IPS DF 6.9 (cell line): ENCODE measurements at regions not wholly inside any gene's neighbourhood (a gene's known extent, or its start where the extent isn't known, plus 50 kb on each side); places are given as distances from the start of the nearest gene placed in this dataset.
"Not testable (repeated sequence)": the region's sequence is repeated elsewhere in the genome, so short reads cannot be mapped to it uniquely, and the experiment has no call there.

ENCODE experiments used
- DNase-seq: peaks from one replicate; pipeline ENCODE4 v3.0.0-alpha.2; 2013; ENCODE audit warnings: low read depth, low spot score
- H3K27ac ChIP-seq: one replicate; pipeline ENCODE4 v1.5.1; 2013; ENCODE audit warnings: low read length, control low read depth
- H3K27me3 ChIP-seq: 2 replicates; pipeline ENCODE4 v1.6.1; 2013; ENCODE audit warnings: mild to moderate bottlenecking, low read length; ENCODE audit not compliant: control insufficient read depth, insufficient read depth
- H3K36me3 ChIP-seq: 2 replicates; pipeline ENCODE4 v1.6.1; 2013; ENCODE audit warnings: low read length; ENCODE audit not compliant: control insufficient read depth, insufficient read depth
- H3K4me1 ChIP-seq: 2 replicates; pipeline ENCODE4 v1.6.1; 2013; ENCODE audit warnings: low read length; ENCODE audit not compliant: control insufficient read depth, insufficient read depth
- H3K4me3 ChIP-seq: 2 replicates; pipeline ENCODE4 v1.5.1; 2013; ENCODE audit warnings: mild to moderate bottlenecking, low read length
- H3K9me3 ChIP-seq: 2 replicates; pipeline ENCODE4 v1.6.1; 2013; ENCODE audit warnings: low read length, inconsistent platforms; ENCODE audit not compliant: control insufficient read depth, insufficient read depth
- WGBS: extraction: QIAGEN DNeasy Blood & Tissue Kit; methylation state at CpG from one replicate; pipeline ENCODE4 v1.1.7; 2013; ENCODE audit warnings: mixed read lengths, missing lambda C conversion rate; ENCODE audit not compliant: insufficient read length, insufficient coverage; 5-methylcytosine and 5-hydroxymethylcytosine counted together

DNA sequence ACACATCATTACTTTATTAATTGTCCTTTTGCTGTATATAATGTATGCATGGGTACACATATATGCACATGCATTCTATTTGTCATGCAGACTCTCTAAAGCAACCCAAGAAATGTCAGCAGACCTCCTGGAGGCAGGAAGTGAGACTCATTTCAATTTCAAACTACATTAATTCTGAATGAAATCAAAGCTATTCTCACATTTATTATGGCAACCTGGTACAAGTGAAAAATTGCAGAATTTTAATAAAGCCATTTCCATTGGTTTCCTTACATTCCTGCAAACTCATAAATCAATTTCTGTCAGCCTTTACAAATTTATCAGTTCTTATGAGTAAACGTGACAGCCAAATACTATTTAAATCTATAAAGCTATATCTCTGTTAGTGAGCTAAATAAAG lies 430.4 kb upstream of the NUDT12 start:
- H3K4me3 ChIP-seq, result no peak overlapping the region
- WGBS, result no CpG with 5 or more reads among the region's 1 CpG
- no peaks in the 10 kb centered on the region for H3K27me3 ChIP-seq
- H3K36me3 ChIP-seq, result no peaks in the 10 kb centered on the region
- H3K27ac ChIP-seq, result no peak overlapping the region
- H3K4me1 ChIP-seq, result no peaks in the 10 kb centered on the region
- no peak for DNase-seq
- H3K9me3 ChIP-seq, result no peaks in the 10 kb centered on the region

DNA sequence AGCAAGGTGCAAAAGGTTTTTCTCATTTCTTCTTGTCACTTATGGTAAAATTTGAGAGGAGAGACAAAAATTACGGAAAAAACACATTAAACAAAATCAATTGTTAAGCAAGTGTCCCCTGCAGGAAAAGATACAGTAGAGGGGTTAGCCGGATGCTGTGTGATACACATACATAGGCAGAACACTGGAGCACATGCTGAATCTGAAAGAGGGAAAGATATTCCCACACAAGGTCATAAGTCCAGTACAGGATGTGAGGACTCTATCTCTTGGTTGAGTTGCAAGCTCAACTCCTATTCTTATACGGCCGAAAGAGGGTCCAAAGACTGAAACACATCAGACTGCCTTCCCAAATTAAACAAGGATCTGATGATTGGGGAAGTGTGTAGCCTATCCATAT lies 427.5 kb upstream of the NUDT12 start:
- Histone ChIP-seq H3K27ac (no peak overlapping the region), H3K27me3 (no peaks in the 10 kb centered on the region), H3K36me3 (no peaks in the 10 kb centered on the region), H3K4me1 (no peaks in the 10 kb centered on the region), H3K9me3 (no peaks in the 10 kb centered on the region), H3K4me3 (no peak overlapping the region)
- no CpG with 5 or more reads among the region's 4 CpGs for WGBS
- DNase-seq, result no peak

DNA sequence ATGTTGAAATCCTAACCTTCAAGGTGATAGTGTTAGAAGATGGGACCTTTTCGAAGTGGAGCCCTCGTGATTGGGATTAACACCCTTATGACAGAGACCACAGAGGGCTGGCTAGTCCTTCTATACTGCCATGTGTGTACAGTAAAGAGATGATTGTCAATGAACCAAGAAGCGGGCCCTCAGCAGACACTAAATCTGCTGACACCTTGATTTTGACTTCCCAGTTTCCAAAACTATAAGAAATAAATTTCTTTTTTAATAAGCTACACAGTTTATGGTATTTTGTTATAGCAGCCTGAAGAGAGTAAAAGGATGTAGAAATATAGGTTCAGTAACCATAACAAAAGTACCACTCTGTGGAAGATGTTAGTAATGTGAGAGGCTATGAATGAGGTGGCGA lies 419.0 kb upstream of the NUDT12 start:
- Histone ChIP-seq H3K4me1 (no peaks in the 10 kb centered on the region), H3K4me3 (no peak overlapping the region), H3K27ac (no peak overlapping the region), H3K9me3 (no peaks in the 10 kb centered on the region), H3K27me3 (no peaks in the 10 kb centered on the region), H3K36me3 (no peaks in the 10 kb centered on the region)
- no peak for DNase-seq
- no CpG with 5 or more reads among the region's 4 CpGs for WGBS

DNA sequence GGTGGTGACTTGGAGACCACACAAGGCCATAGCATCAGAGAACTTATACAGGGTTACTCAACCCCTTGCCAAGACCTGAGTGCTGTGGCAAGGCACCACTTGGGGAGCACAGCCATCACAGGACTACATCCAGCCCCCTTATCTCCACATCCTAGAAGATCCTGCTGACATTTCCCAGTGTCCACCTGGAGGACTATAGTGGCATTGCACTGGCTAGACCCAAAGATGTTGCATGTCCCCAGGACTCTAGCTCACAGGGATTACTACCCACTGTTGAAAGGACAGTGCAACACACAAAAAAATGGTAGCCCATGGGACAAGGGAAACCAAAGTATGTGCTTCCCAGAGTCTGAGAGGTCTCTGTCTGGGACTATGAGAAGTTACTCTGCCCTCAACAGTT lies 411.1 kb upstream of the NUDT12 start:
- no peak for DNase-seq
- Histone ChIP-seq H3K27me3 (no peaks in the 10 kb centered on the region), H3K9me3 (no peaks in the 10 kb centered on the region), H3K4me1 (no peaks in the 10 kb centered on the region), H3K27ac (no peak overlapping the region), H3K36me3 (no peaks in the 10 kb centered on the region), H3K4me3 (no peak overlapping the region)

DNA sequence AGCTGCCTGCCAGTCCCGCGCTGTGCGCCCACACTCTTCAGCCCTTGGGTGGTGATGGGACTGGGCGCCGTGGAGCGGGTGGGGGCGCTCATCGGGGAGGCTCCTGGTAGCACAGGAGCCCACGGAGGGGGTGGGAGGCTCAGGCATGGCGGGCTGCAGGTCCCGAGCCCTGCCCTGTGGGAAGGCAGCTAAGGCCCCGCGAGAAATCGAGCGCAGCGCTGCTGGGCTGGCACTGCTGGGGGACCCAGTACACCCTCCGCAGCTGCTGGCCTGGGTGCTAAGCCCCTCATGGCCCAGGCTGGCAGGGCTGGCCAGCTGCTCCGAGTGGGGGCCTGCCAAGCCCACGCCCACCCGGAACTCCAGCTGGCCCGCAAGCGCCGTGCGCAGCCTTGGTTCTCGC lies 403.7 kb upstream of the NUDT12 start:
- H3K4me3 ChIP-seq, H3K27ac ChIP-seq, H3K4me1 ChIP-seq, DNase-seq, H3K36me3 ChIP-seq, H3K27me3 ChIP-seq, H3K9me3 ChIP-seq: not testable (repeated sequence)
- no CpG with 5 or more reads among the region's 25 CpGs for WGBS

DNA sequence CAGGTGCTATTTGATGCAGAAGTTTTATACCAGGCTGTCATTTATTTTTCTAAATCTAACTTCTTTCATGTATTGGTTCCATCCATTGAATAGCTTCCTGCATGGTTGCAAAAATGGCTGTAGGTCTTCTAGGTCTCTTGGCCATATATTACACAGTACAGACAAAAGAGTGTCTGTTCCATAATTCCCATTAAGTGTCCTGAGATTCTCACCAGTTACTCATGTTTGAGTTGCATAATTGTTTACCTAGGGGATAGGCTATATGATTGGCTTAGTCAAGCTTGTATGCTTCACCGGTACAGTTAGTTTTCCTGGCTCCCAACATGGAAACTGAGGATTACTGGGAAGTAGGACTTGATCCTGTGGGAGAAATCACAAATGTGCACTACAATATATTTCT lies 399.4 kb upstream of the NUDT12 start:
- Histone ChIP-seq H3K27me3 (no peaks in the 10 kb centered on the region), H3K4me1 (no peaks in the 10 kb centered on the region), H3K36me3 (no peaks in the 10 kb centered on the region), H3K4me3 (no peak overlapping the region), H3K27ac (no peak overlapping the region), H3K9me3 (no peaks in the 10 kb centered on the region)
- no CpG with 5 or more reads among the region's 1 CpG for WGBS
- DNase-seq, result no peak

DNA sequence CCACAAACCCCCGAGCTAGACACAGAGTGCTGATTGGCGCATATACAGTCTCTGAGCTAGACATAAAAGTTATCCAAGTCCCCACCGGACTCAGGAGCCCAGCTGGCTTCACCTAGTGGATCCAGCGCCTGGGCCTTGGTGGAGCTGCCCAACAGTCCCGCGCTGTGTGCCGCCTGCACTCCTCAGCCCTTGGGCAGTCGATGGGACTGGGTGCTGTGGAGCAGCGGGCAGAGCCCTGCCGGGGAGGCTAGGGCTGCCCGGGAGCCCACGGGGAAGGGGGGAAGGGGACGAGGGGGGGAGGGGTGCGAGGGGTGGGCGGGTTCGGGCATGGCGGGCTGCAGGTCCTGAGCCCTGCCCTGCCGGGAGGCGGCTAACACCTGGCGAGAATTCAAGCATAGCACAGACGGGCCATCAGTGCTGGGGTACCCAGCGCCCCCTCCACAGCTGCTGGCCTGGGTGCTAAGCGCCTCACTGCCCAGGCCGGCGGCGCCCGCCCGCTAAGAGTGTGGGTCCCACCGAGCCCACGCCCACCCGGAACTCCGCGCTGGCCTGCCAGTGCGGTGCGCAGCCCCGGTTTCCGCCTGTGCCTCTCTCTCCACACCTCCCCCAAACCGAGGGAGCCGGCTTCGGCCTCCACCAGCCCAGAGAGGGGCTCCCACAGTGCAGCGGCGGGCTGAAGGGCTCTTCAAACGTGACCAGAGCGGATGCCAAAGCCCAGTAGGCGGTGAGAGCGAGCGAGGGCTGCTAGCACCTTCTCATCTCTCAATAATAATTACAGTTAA lies 391.2 kb upstream of the NUDT12 start:
- no peaks in the 10 kb centered on the region for H3K4me1 ChIP-seq
- no peak for DNase-seq
- no peaks in the 10 kb centered on the region for H3K27me3 ChIP-seq
- no CpG with 5 or more reads among the region's 47 CpGs for WGBS
- H3K36me3 ChIP-seq, result no peaks in the 10 kb centered on the region
- H3K9me3 ChIP-seq, result no peaks in the 10 kb centered on the region; the same call in 1 of the 2 replicates
- no peak overlapping the region for H3K27ac ChIP-seq
- H3K4me3 ChIP-seq, result no peak overlapping the region

DNA sequence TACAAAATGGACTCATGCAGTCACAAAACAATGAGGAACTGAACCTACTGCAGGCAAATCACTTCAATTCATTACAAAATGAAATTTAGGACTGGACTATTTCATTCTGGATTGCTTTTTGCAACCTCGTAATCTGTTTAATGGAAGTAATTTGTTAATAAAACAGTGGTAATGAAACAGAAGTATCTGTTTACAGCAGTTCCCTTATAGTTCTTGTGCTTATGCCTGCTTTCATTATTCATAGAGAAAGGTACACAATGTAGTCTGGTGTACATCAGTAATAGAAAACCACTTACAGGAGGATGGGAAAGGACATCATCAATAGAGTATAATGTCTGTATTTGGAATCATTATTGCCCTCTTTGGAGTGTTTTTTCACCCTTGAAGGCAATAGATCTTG lies 389.2 kb upstream of the NUDT12 start:
- no peak overlapping the region for H3K4me3 ChIP-seq
- no peaks in the 10 kb centered on the region for H3K4me1 ChIP-seq
- no peaks in the 10 kb centered on the region for H3K36me3 ChIP-seq
- WGBS, result no CpG with 5 or more reads among the region's 1 CpG
- H3K27me3 ChIP-seq, result no peaks in the 10 kb centered on the region
- no peak for DNase-seq
- H3K27ac ChIP-seq, result no peak overlapping the region
- H3K9me3 ChIP-seq, result no peaks in the 10 kb centered on the region; the same call in 1 of the 2 replicates

DNA sequence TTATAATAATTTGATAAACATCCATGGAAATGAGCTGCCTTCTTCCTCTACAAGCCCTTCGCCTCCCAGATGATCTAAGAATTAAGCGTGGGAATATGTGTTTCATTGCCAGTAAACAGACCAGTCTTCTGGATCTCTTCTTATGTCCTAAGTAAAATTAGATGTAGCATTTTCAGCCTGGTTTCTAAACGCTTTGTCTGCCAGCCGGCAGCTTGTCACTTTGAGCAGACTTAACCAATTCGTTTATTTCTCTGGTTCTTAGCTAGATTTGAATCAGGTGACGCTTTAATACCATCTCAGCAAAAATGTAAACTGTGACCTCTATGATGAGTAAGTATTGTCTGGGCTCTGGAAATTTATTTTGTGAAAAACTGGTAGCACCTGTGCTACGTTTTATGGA lies 380.6 kb upstream of the NUDT12 start:
- WGBS, result no CpG with 5 or more reads among the region's 7 CpGs
- H3K27ac ChIP-seq, result no peak overlapping the region
- H3K4me1 ChIP-seq, result no peaks in the 10 kb centered on the region
- DNase-seq, result no peak
- no peak overlapping the region for H3K4me3 ChIP-seq
- H3K27me3 ChIP-seq, result no peaks in the 10 kb centered on the region
- H3K36me3 ChIP-seq, result no peaks in the 10 kb centered on the region
- no peaks in the 10 kb centered on the region for H3K9me3 ChIP-seq

DNA sequence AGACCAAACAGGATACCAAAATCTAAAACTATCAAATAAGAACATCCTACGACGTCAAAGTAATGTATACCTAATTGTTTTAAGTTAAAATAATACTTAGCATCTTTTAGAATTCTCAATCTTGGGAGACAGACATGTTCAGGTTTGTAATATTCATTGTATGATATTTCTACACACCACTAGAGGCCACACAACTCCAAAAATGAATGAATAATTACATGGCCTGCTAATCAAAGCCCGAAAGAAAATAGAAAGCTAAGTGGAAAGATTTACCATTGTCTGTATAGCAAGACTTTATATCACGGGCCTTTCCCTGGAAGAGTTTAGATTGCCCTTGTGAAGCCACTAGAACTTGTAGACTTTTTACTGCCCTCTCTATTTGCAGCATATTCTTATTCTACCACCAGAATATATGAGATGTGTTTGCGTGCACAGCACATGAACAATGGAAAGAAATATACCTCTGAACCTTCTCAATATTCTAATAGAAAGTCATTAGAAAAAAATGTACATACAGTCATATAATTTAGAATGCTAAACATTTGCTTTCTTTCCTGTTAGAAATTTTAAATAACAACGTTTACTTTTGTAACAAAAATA lies 380.1 kb upstream of the NUDT12 start:
- WGBS, result 100% methylated on average over 1 of the region's 6 CpGs
- no peak for DNase-seq
- H3K27me3 ChIP-seq, result no peaks in the 10 kb centered on the region

DNA sequence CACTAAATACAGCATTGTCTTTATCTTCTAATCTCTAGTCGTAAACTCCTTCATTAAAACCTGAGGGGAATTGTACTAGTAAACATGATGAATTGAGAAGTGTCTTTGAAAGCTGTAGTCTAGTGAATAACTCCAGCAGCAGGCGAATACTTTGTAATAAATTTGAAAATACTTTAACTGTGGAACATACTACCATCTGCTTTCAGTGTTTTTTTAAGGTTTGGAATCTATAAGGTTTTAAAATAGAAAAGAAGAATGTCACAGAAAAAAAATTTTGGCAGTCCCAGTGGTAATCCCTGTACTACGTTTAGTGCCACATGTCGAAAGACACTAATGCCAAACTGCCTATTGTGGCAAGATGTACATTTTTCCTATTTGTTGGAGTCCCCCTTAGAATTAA lies 379.0 kb upstream of the NUDT12 start:
- H3K9me3 ChIP-seq, result no peaks in the 10 kb centered on the region

More for the DNA sequence above, 380.1 kb upstream of the NUDT12 start:
- H3K36me3 ChIP-seq, result no peaks in the 10 kb centered on the region
- no peaks in the 10 kb centered on the region for H3K4me1 ChIP-seq
- no peaks in the 10 kb centered on the region for H3K9me3 ChIP-seq
- no peak overlapping the region for H3K4me3 ChIP-seq
- no peak overlapping the region for H3K27ac ChIP-seq

More for the DNA sequence above, 379.0 kb upstream of the NUDT12 start:
- no peak overlapping the region for H3K4me3 ChIP-seq
- no peaks in the 10 kb centered on the region for H3K4me1 ChIP-seq
- DNase-seq, result no peak
- no peaks in the 10 kb centered on the region for H3K36me3 ChIP-seq
- no peak overlapping the region for H3K27ac ChIP-seq
- no CpG with 5 or more reads among the region's 4 CpGs for WGBS
- H3K27me3 ChIP-seq, result no peaks in the 10 kb centered on the region
